ENCODE measurements at regions not wholly inside any gene's neighbourhood (a gene's known extent, or its start where the extent isn't known, plus 50 kb on each side); places are given as distances from the start of the nearest gene placed in this dataset.

- DNase-seq (ENCODE audit: low spot score) = no peak
Measured at GRCh38 chr2:15780234-15780633, 160.1 kb upstream of the MYCN start.

GRCh38 chr2:15780912-15781574 is 159.3 kb upstream of the MYCN start:
- DNase-seq (ENCODE audit: low spot score) = no peak

- DNase-seq (ENCODE audit: low spot score) = no peak
Measured at GRCh38 chr2:15782009-15782751, 158.2 kb upstream of the MYCN start.

- DNase-seq (ENCODE audit: low spot score) = no peak
Measured at GRCh38 chr2:15782769-15783294, 157.5 kb upstream of the MYCN start.

- no peak for DNase-seq (ENCODE audit: low spot score)
Measured at GRCh38 chr2:15783489-15783888, 156.9 kb upstream of the MYCN start.

GRCh38 chr2:15784106-15784885 is 156.1 kb upstream of the MYCN start:
- DNase-seq (ENCODE audit: low spot score) = no peak

GRCh38 chr2:15784886-15785801 is 155.2 kb upstream of the MYCN start:
- DNase-seq (ENCODE audit: low spot score) = no peak

- DNase-seq (ENCODE audit: low spot score) = no peak
Measured at GRCh38 chr2:15786003-15786654, 154.2 kb upstream of the MYCN start.

GRCh38 chr2:15786901-15787300 is 153.4 kb upstream of the MYCN start:
- DNase-seq (ENCODE audit: low spot score) = no peak

- DNase-seq (ENCODE audit: low spot score) = no peak
Measured at GRCh38 chr2:15787535-15788454, 152.6 kb upstream of the MYCN start.

GRCh38 chr2:15788455-15788829 is 151.9 kb upstream of the MYCN start:
- DNase-seq (ENCODE audit: low spot score) = no peak

GRCh38 chr2:15788830-15789229 is 151.5 kb upstream of the MYCN start:
- DNase-seq (ENCODE audit: low spot score) = no peak

GRCh38 chr2:15789381-15790062 is 150.8 kb upstream of the MYCN start:
- no peak for DNase-seq (ENCODE audit: low spot score)

- DNase-seq (ENCODE audit: low spot score) = no peak
Measured at GRCh38 chr2:15790326-15790725, 150.0 kb upstream of the MYCN start.

GRCh38 chr2:15790838-15791237 is 149.5 kb upstream of the MYCN start:
- no peak for DNase-seq (ENCODE audit: low spot score)

GRCh38 chr2:15791294-15791693 is 149.1 kb upstream of the MYCN start:
- no peak for DNase-seq (ENCODE audit: low spot score)

- no peak for DNase-seq (ENCODE audit: low spot score)
Measured at GRCh38 chr2:15792331-15792730, 148.0 kb upstream of the MYCN start.

GRCh38 chr2:15793078-15793913 is 147.1 kb upstream of the MYCN start:
- no peak for DNase-seq (ENCODE audit: low spot score)

GRCh38 chr2:15793978-15794377 is 146.4 kb upstream of the MYCN start:
- DNase-seq (ENCODE audit: low spot score) = no peak
